GM21390 (cell line): ENCODE measurements at regions not wholly inside any gene's neighbourhood (a gene's known extent, or its start where the extent isn't known, plus 50 kb on each side); places are given as distances from the start of the nearest gene placed in this dataset.

Source experiments
- ATAC-seq: cut with Tn5 transposase; IDR thresholded peaks from one replicate; pipeline ENCODE4 v1.9.1; 2021; ENCODE audit not compliant: unreplicated experiment

DNA sequence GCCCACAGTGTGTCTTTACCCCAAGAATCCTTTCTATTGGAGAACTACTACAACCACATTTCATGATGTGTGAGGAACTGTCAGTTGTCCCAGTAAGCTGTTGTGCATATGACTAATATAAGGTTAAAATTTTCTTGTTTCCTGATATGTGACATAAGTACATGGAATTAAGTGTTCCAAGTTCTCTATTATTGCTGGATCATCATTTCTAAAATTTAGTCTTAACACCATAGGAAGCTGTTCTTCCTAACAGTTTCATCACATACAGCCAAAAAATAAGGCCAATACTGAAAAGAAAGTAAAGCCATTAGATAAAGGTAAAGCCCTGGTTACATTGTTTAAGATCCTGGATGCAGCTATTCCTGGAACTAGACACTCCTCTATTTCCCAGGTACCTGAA, 620.9 kb upstream of the CDH8 start:
- no peak for ATAC-seq

DNA sequence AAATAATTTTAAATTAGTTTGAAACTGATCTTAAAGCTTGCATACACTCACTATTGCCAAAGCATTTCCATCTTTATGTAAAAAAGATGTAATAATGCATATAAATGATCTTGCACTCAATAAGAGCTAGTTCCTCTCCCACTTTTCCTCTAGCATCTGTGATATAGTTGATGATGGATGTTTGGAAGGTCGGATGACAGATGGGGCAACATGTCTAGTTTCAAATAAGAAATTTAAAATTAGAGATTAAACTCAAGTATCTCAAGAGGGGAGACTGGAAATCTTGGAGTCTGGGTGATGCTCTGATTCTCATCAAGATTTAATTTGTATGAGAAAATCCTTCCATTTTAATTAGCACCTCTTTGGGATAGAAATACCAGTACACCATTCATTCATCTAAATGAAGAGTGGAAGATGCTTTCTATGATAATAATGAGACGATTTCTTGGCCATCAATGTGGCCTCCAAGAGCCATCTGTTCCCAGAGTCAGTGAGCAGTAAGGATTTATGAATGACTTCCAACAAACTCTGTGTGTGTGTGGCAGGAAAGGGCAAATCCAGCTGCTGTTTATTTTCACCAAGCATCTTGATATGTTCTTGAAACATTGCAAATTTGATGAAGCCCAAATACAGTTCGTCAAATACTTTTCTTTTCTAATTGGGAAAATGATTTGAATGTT, 616.3 kb upstream of the CDH8 start:
- no peak for ATAC-seq

DNA sequence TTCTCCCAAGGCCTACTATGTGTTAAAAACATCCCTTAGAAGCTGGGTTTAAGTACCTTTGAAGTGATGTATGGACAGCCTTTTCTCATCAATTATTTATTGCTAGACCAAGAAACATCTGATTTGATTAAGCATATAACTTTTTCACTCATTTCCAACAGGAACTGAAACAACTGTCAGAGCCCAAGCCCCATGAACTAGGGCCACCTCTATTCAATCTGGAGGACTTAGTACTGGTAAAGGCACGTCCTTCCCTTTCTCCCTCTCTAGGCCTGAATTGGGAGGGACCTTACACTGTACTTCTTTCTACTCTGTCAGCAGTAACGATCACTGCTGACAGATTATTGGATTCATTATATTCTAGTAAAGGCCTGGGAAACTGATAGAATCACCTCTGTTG, 612.0 kb upstream of the CDH8 start:
- no peak for ATAC-seq

DNA sequence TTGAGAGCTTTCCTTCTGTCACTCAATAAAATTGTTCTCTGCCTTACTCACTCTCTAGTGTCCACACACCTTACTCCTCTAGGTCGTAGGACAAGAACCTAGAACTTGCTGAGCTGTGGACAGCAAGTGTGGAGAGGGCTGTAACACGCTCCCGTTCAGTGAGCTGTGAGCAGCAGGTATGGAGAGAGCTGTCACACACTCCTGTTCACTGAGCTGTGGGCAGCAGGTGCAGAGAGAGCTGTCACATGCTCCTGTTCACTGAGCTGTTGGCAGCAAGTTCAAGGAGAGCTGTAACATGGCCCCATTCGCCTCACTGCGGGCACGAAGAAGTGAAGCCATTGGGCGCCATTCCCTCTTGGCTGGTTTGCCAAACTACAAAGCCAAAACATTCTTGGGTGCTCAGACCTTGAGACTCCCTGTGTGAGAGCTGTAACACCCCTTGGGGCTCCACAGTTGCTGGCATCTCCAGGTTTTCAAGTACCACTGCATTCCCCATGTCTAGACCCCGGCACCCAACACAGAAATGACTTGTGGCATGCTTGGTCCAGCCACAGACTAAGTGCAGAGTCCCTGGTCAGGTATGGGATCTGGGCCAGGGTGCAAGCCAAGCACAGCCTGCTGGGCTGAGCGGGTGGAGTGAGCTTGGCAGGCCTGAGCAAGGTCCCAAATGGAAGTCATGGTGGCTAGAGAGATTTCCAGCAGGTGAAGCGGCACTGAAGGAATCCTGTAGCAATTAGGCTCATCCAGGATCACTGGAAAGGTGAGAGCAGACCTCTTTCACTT, 608.0 kb upstream of the CDH8 start:
- no peak for ATAC-seq

DNA sequence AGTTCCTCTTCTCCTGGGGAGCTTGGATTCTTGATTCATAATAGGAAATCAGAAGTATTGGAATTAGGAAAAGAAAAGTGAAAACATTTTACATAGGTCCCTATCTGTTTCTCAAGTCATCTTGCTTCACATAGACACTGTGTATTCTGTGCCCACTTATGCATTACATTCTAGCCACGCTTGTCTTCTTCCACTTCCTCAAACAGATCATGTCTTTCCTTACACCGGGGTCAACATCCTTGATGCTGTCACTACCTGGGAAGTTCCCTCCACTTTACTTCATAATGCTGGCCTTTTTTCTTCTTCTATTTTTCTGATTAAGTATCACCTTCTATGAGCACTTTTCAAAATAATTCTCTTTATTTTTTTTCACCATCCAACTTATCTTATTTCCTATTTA, 606.4 kb upstream of the CDH8 start:
- no peak for ATAC-seq

DNA sequence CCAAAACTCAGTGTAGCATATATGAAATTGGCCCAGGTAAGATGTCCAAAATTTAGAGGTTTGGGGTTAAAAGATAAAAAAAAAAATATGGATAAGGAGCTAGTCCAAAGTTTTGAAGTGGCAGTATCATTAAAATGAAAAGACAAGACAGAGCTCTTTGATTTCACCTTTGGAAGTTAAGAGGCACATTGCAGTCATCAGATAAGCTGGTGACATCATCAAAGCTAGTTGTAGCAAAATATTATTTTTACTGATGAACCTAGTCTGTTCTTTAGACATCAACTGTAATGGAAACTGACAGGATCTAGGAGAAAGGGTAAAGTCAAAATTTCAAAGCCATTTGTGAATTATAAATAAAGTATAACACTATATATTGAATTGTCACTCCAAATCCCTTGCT, 603.7 kb upstream of the CDH8 start:
- ATAC-seq: no peak

DNA sequence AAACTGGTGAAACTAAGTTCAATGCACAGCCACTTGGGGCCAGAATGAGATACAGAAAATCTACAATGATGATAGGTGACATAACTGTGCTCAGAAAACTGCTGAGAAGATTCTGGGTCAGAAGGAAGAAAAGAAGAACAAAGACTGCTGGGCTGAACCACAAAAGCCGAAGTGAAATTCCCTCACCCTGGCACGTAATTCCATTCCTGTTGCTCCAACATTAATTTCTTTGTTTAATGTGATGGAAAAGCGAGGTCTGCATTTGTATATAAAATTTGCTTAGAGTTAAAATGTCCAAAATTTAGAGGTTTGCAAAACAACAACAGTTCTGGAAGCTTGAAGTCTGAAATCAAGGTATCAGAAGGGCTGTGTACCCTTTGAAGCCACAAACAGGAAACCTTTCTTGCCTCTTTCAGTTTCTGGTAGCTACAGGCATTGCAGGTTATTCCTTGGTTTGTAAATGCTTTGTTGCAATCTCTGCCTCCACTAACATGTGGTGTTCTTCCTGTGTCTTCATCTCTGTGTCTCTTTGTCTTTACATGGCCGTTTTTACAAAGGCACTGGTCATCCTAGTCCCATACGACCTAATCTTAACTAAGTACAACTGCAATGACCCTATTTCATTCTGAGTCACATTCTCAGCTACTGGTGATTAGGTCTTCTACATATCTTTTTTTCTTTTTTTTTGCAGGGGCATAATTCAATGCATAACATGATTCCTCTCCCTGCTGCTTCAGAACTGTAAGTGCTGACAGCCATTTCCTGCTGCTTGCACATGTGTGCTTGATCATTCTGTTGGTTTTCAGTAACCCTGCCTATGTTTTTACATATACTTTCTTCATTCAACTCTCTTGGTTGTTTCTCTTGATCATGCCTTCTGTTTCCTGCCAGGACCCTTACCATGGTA, 603.0 kb upstream of the CDH8 start:
- peak; percentile 80 for ATAC-seq

DNA sequence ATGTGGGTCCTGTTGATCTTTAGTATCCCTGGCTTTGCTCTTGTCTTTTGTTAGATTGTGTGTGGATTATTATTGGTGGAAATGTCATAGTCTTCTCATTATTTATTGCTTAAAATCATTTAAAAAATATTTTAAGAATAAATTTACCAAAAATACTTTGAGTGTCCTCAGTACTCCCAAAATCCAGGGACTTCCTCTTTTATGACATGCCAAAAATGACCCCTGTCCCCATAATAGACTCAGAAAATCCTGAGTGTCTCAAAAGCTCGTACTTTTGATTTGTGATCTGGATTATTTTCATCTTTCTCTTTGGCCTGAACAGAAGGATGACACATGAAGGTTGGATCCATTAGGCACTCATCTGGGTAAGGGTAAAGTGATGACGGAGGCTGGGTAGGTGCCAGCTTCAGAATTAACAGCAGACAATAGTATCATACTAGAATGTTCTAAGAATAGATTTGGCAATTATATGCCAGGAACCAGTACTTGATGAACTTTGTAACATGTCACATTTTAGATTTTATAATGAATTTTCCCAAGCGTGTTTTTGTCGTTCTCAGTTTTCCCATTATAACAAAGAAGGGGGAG, 602.2 kb upstream of the CDH8 start:
- ATAC-seq: no peak

DNA sequence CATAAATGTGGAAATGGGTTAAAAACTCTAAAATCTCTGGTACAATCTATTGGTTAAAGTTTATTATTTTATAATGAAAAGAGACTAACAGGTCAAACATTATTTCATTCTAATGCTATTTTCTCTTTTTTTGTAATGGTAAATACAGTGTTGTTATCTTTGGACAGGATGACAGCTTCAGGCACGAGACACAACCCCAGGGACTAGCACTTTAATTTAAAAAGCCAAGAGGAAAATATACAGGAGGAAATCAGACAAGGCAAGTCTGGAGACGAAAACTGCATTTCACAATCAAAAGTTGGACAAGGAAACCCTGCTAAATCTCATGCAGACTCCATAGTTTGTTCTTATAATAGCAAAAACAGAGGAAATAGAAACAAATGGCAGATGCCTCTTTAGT, 589.1 kb upstream of the CDH8 start:
- no peak for ATAC-seq

DNA sequence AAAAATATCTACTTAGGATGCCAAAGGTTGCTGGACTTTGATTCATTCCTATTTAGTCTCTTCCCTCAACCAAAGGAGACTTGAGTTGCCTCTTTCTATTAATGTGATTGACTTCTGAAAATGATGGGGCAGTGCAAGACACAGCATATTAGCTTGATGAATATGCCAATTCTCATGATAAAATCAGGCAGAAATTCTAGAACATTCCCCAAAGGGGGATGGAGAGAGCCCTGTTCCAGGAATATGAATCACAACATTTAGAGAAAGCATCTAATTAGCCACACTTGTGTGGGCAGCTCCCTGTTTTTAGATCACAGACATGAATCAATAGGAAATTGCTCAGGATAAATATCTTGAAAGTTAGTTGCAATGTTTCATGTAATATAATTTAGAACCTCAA, 584.0 kb upstream of the CDH8 start:
- no peak for ATAC-seq

DNA sequence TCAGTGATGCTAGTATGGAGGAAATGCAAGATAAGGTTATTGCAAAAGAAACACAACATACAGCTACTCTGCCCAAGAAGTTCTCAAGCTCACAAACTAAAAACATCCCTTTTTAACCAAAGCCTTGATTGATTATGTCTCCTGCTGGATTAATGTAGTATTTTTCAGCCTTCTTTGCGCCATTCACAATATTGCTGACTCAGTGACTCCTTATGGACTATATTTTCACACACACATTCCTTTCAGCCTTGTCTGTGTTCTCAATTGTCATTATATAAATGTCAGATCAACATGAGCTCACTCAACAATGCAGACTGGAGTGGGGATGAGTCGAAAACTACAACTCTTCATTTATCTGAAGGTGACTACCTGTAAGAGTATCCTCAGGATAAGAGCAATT, 579.3 kb upstream of the CDH8 start:
- no peak for ATAC-seq

DNA sequence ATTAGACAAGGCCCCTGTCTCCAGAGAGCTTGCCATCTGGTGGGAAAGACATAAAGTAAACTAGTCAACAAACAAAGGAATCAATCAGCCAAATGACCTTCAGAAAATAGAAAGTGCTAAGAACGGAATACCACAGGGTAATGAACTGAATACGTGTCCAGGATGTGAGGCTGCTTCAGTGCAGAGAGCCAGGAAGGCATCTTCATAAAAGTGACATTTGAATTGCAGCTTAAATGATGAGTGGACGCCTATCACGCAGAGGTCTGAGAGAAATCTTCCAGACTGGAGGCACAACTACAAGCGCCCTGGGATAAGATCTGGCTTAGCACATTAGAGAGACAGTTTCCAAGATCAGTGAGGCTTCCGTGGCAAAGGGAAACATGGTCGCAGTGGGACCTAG, 574.1 kb upstream of the CDH8 start:
- ATAC-seq: no peak

DNA sequence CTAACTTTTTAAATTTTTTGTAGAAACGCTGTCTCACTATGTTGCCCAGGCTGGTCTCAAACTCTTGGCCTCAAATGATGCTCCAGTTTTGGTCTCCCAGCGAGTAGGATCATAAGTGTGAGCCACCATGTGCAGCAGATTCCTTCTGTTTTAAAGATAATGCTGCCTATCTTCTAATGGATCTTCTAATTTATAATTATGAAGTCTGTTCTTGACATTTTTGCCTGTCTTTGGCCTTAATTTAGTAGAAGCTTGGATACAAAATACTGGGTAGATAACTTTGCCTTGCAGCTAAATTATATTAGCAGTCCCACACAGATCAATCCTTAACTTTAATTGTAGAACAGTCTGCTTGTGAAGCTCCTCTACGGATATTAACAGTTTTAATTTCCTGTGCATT, 566.6 kb upstream of the CDH8 start:
- ATAC-seq: no peak

DNA sequence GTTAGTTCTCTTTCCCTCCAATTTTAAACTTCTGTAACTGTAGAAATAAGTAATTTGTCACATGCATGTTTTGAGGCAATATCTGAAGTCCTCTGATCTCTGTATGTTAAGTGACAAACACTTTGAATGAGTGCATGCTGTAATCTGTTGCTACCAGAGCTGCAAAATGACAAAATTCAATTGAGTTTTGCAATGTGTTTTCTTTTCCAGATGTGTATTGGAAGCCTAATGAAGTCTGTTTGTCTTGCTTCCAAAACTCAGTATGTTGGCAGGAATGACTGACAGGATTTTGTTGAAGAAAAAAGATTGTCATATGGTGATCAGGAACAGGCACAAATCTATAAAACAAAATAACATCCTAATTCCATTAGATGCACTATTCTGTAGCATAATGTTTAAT, 561.6 kb upstream of the CDH8 start:
- no peak for ATAC-seq

DNA sequence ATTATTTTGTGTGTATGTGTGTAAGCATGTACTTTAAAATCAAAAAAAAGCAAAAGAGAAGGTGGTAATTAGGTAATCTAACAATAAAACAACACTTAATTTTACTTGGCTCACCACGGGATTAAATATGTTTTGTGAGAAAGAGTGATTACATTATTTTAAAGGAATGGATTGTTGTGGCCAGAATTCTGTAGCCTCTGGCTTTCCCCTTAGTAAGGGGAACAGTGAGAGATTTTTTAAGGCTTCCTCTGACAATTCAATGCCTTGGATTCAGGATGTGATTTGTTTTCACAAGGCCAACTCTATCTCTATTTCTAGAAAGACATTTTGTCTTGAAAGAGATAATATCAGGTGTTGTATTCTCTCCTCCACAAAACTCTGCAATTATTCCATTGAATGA, 560.3 kb upstream of the CDH8 start:
- no peak for ATAC-seq

DNA sequence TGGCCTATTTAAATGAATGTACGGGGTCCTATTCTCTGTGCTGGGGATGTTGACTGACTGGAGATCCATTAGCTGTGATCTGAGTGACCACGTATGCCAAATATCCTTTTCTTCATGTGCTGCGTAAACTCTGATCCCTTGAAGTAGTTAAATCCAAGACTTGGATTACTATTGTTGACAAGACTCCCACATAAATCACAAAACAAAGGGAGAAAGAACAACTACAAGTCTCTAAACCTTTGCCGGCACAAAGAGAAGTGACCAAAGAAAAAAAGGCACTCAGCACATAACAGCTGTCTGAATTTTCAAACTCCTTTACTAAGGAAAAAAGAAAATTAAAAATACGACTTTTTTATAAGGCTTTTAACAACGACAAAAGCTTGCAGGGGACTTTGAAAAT, 559.9 kb upstream of the CDH8 start:
- no peak for ATAC-seq

DNA sequence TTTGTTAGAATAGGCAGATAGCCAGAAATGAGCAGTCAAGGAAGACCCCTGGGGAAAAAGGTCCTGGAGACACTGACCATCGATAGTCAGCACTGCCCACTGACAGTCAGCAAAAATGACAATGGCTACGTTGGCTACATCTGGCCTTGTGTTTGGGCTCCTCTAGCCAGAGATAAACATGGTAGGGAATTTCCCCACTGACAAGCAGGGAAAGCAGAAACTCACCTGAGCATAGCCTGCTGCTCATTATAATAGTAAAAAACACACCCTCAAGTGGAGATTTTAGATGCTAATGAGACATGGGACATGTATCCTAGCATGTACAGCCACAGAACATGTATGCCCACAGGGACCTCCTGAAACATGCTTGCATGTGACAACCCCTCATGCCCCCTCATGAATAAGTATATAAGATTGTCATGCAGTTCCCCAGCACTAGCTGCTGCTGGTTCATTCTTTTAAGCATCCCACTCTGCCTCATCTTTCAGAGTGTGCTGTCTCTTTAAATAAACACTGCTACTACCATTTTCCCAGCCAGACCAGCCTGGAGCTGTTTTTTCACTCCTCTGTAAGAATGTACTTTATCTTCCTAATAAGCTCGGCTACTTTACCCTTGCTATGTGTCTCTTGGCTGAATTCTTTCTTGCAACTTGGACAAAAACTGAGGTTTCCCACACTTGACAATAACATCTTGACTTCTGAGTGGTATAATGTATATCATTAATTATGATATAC, 550.1 kb upstream of the CDH8 start:
- no peak for ATAC-seq

DNA sequence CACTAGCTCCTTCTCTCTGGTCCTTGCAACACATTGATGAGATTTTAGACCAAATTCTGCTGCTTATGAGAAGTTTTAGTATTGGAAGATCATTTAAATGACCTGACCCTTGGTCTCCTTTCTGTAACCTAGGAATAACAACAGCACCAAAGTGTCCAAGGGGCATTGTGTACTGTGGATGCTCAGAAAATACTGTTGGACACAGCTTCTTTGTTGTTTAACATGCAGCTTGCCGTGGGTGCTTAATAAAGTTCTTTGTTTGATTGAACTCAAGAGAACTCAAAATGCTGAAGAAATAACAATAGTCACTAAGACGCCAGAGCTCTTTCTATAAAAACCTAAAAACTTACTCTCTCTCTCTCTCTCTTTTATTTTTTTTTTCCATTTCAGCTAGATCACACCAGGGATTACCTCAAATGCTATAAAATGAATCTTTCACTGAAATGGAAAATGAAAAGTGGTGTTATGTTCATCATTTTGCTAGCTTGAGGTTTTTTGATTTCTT, 548.9 kb upstream of the CDH8 start:
- ATAC-seq: no peak

DNA sequence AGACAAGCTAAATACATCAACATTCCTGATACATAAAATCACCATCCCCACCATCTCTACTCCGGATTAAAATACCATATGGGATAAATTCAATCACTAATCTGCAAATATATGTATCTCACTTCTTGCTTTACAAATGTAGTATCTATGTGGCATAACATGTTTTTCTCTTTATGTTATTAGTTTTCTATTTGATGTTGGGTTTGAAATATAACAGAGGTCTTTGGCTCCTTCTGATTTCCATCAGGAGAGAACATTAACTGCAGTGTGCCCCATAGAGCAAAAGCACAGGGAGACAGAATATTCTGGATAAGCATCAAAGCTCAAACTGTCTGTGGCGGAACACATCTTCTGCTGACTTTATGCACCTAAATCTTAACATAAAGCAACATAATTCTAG, 547.2 kb upstream of the CDH8 start:
- no peak for ATAC-seq

DNA sequence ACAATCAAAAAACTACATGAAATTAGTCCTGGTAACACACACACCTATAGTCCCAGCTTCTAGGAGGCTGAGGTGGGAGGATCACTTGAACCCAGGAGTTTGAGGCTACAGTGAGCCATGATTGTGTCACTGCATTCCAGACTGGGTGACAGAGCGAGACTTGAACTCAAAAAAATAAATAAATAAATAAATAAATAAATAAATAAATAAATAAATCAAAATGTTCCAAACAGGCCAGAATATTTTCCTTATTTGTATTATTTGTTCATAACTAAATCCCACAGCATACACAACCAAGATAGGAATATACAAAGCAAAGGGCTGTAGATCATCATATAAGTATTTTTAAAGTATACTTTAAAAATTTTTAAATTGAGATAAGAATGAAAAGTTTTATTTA, 537.2 kb upstream of the CDH8 start:
- no peak for ATAC-seq

DNA sequence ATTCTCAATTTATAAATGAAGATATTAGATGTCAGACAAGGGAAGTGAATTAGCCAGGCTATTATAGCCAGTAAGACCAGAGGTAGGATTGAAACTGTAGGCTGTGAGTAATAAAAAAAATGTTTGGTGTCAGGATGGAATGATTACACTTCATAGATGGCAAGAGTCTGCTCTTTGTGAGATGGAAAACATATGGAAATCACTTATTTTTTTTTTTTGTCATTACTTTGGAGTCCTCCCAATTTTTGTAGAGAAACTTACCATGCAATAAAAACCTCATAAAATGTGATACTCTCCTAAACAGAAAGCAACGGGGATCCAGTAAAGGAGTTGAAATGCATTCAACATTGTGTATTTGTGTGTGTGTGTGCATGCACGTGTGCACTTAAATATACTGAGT, 532.7 kb upstream of the CDH8 start:
- no peak for ATAC-seq
